Endothelial cell of umbilical vein (primary cell): ENCODE measurements at regions not wholly inside any gene's neighbourhood (a gene's known extent, or its start where the extent isn't known, plus 50 kb on each side); places are given as distances from the start of the nearest gene placed in this dataset.

Source experiments
- BruUV-seq: library from RNA; stranded (reverse); fragments of 400-500 nt; replicated peaks from 2 replicates; lab custom pipeline; 2021; lab: Mats Ljungman, UMichigan
- CTCF ChIA-PET: fragments of 300-600, 350-600 bp; sonication (Branson Sonifier 250); formaldehyde crosslinking; loops from one replicate; lab custom pipeline; 2021; ENCODE audit warnings: antibody characterized with exemption, inconsistent platforms; lab: Charles Lee
- POLR2A ChIA-PET: fragments of 300-600, 350-600 bp; sonication (Branson Sonifier 250); formaldehyde crosslinking; loops from one replicate; lab custom pipeline; 2021; ENCODE audit warnings: antibody characterized with exemption, inconsistent platforms; lab: Charles Lee
- DNase-seq: peaks from one replicate; pipeline ENCODE4 v3.0.0-alpha.2; 2011; ENCODE audit warnings: low read depth, low spot score
- FAIRE-seq: peaks from 2 replicates; lab custom pipeline; 2011; peaks lifted over from hg19 to GRCh38; lab: Jason Lieb, UNC
- H2AFZ ChIP-seq: 2 replicates; pipeline ENCODE4 v1.6.0; 2012; ENCODE audit warnings: low read depth, low read length, control low read depth, inconsistent platforms
- H3K27ac ChIP-seq: 2 replicates; pipeline ENCODE4 v1.5.1; 2011; ENCODE audit warnings: low read depth, mild to moderate bottlenecking, control low read depth, low read length, moderate library complexity; ENCODE audit not compliant: insufficient read depth
- H3K27me3 ChIP-seq, 2 experiments: 2 replicates each; pipeline versions ENCODE4 v1.6.0 to v1.6.1; 2011; ENCODE audit warnings: low read length in 2 of 2, mixed read lengths in 1 of 2; ENCODE audit not compliant: control insufficient read depth in 2 of 2, insufficient read depth in 2 of 2
- H3K36me3 ChIP-seq, 2 experiments: 2 replicates in 1 of 2; 3 replicates in 1 of 2; pipeline ENCODE4 v1.5.1; 2011; ENCODE audit warnings: low read length in 2 of 2, mild to moderate bottlenecking in 1 of 2, moderate library complexity in 1 of 2; ENCODE audit not compliant: control insufficient read depth in 2 of 2, insufficient read depth in 2 of 2; ENCODE audit errors: extremely low read depth in 1 of 2
- H3K4me1 ChIP-seq: 3 replicates; pipeline ENCODE4 v1.5.1; 2011; ENCODE audit warnings: mild to moderate bottlenecking, low read length; ENCODE audit not compliant: control insufficient read depth, insufficient read depth; ENCODE audit errors: extremely low read depth
- H3K4me2 ChIP-seq: 2 replicates; pipeline ENCODE4 v1.6.1; 2011; ENCODE audit warnings: low read length, control low read depth, mixed read lengths; ENCODE audit not compliant: insufficient read depth
- H3K4me3 ChIP-seq, 3 experiments: fragments of 200-600 bp in 1 of 3; sonication (generic), shearing (Covaris generic) in 1 of 3; replicated peaks in 1 of 3; 2 replicates each; pipeline ENCODE4 v1.5.1; 2011 to 2016; ENCODE audit warnings: control low read depth in 3 of 3, low read length in 3 of 3, mild to moderate bottlenecking in 2 of 3, inconsistent platforms in 1 of 3, low read depth in 1 of 3, moderate library complexity in 1 of 3; ENCODE audit not compliant: insufficient read depth in 1 of 3
- H3K79me2 ChIP-seq: 2 replicates; pipeline ENCODE4 v1.6.0; 2012; ENCODE audit warnings: low read length, inconsistent platforms; ENCODE audit not compliant: control insufficient read depth, insufficient read depth
- H3K9ac ChIP-seq: replicated peaks from 2 replicates; pipeline ENCODE3; 2011; ENCODE audit warnings: low read length, control low read depth; ENCODE audit not compliant: insufficient read depth; ENCODE audit errors: extremely low read depth
- H3K9me1 ChIP-seq: replicated peaks from 3 replicates; pipeline ENCODE4 v1.6.0; 2011; ENCODE audit warnings: mild to moderate bottlenecking, low read length; ENCODE audit not compliant: control insufficient read depth, insufficient read depth; ENCODE audit errors: extremely low read depth
- H3K9me3 ChIP-seq: replicated peaks from 2 replicates; pipeline ENCODE4 v1.5.1; 2012; ENCODE audit warnings: low read length, inconsistent platforms; ENCODE audit not compliant: control insufficient read depth, insufficient read depth
- H4K20me1 ChIP-seq: replicated peaks from 2 replicates; pipeline ENCODE3; 2011; ENCODE audit warnings: mild to moderate bottlenecking, low read length; ENCODE audit not compliant: control insufficient read depth, insufficient read depth; ENCODE audit errors: extremely low read depth
- CTCF ChIP-seq, 2 donors: IDR thresholded peaks; 1 replicate in 1 of 2; 2 replicates in 1 of 2; pipeline ENCODE4 v1.5.1; 2011; ENCODE audit warnings: low read length in 2 of 2, mild to moderate bottlenecking in 2 of 2, moderate library complexity in 2 of 2, control low read depth in 1 of 2, inconsistent platforms in 1 of 2, low read depth in 1 of 2; ENCODE audit not compliant: insufficient read depth in 1 of 2; ENCODE audit errors: extremely low read depth in 1 of 2
- EZH2 ChIP-seq: IDR thresholded peaks from 2 replicates; pipeline ENCODE4 v1.6.1; 2012; ENCODE audit warnings: borderline replicate concordance, low read depth, mild to moderate bottlenecking, moderate library complexity, low read length, inconsistent platforms; ENCODE audit not compliant: severe bottlenecking
- FOS ChIP-seq: IDR thresholded peaks from 2 replicates; pipeline ENCODE4 v1.6.1; 2011; ENCODE audit warnings: mild to moderate bottlenecking, low read length, moderate library complexity, borderline replicate concordance; ENCODE audit not compliant: insufficient read depth
- GATA2 ChIP-seq: IDR thresholded peaks from 2 replicates; pipeline ENCODE4 v1.7.0; 2011; ENCODE audit warnings: low read depth, mild to moderate bottlenecking, moderate library complexity, mixed read lengths, low read length; ENCODE audit not compliant: insufficient read length, insufficient read depth
- JUN ChIP-seq: IDR thresholded peaks from 2 replicates; pipeline ENCODE4 v1.6.1; 2011; ENCODE audit warnings: borderline replicate concordance, low read depth; ENCODE audit not compliant: insufficient read length, insufficient read depth
- MYC ChIP-seq: IDR thresholded peaks from one replicate; pipeline ENCODE4 v1.6.1; 2011; ENCODE audit warnings: mild to moderate bottlenecking, low read depth, low read length
- POLR2A ChIP-seq: IDR thresholded peaks from 2 replicates; pipeline ENCODE4 v1.6.1; 2012; ENCODE audit warnings: low read depth, mild to moderate bottlenecking, control low read depth, low read length
- POLR2AphosphoS5 ChIP-seq: IDR thresholded peaks from 2 replicates; pipeline ENCODE4 v1.6.1; 2012; ENCODE audit warnings: low read depth, mild to moderate bottlenecking, control low read depth, low read length, moderate library complexity; ENCODE audit not compliant: insufficient read depth
- dilution Hi-C: fragments of 300-500 bp; cut with MboI; formaldehyde crosslinking; loops from one replicate; pipeline ENCODE4 v1.15.0; 2019; ENCODE audit warnings: low sequenced_read_pairs; ENCODE audit not compliant: extremely low pct_ligation_motif_present
- intact Hi-C: fragments of 100-400 bp; cut with micrococcal nuclease; formaldehyde crosslinking; loops from one replicate; pipeline ENCODE4 v1.10.0; 2022
- TF ChIP-seq, protein P1 (sequence below): IDR thresholded peaks from 2 replicates; pipeline ENCODE4 v1.6.1; 2011; ENCODE audit not compliant: insufficient read depth, insufficient read length

DNA sequence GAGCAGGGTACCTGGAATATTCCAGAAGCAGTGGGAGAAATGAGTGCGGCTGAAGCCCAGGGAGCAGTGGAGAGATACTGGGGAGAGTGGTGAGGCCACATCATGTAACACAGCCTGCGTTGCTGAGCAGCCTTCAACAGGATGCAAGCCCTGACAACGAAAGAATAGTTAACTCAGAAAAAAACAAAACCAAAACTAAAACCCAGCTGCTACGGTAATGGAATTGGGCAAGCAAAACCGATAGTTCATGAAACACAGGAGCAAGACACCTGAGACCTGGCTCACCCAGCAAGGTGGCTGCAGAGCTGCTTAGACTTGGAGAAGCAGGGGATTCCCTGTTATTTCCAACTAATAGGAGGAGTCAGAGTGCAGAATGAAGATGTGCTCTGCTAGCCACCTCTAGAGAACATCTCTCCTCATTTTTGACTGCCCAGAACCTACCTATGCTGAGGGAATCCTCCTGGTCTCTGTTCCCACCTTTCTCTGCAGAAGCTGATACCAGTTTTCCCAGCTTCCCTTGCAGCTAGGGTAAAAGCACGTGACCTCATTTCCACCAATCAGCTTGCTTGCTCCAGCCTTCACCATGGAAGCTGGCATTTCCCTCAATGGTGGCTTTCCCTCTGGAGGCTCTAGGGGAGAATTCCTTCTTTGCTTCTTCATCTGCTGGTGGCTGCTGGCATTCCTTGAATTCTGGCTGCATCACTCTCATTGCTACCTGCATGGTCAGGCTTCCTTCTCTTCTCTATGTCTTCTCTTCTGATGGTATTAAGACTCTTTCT is 59.4 kb upstream of the XYLT1 start:
- FAIRE-seq (no peak), DNase-seq (no peak)
- dilution Hi-C loops = no loop called here
- TF ChIP-seq FOS = no peak
- no peak for TF ChIP-seq JUN
- no peak for TF ChIP-seq EZH2
- TF ChIP-seq POLR2AphosphoS5 = no peak
- no peak for TF ChIP-seq GATA2
- TF ChIP-seq, protein P1, sequence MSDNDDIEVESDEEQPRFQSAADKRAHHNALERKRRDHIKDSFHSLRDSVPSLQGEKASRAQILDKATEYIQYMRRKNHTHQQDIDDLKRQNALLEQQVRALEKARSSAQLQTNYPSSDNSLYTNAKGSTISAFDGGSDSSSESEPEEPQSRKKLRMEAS = no peak
- no peak for TF ChIP-seq MYC
- no peak for TF ChIP-seq POLR2A
- no peak for TF ChIP-seq CTCF (IDR thresholded peaks at IDR 0.05; ENCODE audit: extremely low read depth in 1 of 2, insufficient read depth in 1 of 2, low read depth in 1 of 2, low read length in 2 of 2)
- Histone ChIP-seq H3K4me1 (no peaks in the 10 kb centered on the region), H3K79me2 (no peaks in the 10 kb centered on the region), H3K27ac (no peak overlapping the region), H3K9me1 (no peaks in the 10 kb centered on the region), H2AFZ (no peak overlapping the region), H3K36me3 (no peaks in the 10 kb centered on the region), H3K4me2 (no peak overlapping the region), H3K27me3 (no peaks in the 10 kb centered on the region), H3K9me3 (peaks cover 2% of the 10 kb centered on the region), H4K20me1 (no peaks in the 10 kb centered on the region), H3K4me3 (no peak overlapping the region), H3K9ac (no peak overlapping the region)
- intact Hi-C loops = no loop called here
- ChIA-PET CTCF (no interaction called here), POLR2A (no interaction called here)
- BruUV-seq = no TSS peak
